M059J (cell line): ENCODE measurements at regions not wholly inside any gene's neighbourhood (a gene's known extent, or its start where the extent isn't known, plus 50 kb on each side); places are given as distances from the start of the nearest gene placed in this dataset.

ENCODE experiments used
- DNase-seq: peaks from one replicate; pipeline ENCODE4 v3.0.0-alpha.2; 2012; ENCODE audit warnings: low read depth

DNA sequence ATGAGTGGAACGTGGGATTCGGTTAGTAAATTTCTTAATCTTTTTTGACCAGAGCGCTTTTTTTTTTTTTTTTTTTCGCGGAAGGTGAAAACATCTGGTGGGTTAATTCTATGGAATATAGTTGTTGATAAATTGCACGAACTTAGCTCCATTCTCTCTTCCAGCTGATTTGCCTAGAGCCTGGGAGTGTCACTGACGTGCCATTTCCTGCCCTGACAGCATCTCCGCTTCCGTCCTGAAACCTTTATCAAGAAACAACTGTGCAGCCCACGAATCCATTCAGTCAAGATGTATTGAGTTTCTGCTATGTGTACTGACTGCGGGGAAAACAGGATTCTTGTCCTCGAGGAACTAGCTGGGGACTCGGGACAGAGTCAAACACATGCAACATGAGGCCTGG is 59.5 kb upstream of the TGM3 start:
- DNase-seq, result no peak

DNA sequence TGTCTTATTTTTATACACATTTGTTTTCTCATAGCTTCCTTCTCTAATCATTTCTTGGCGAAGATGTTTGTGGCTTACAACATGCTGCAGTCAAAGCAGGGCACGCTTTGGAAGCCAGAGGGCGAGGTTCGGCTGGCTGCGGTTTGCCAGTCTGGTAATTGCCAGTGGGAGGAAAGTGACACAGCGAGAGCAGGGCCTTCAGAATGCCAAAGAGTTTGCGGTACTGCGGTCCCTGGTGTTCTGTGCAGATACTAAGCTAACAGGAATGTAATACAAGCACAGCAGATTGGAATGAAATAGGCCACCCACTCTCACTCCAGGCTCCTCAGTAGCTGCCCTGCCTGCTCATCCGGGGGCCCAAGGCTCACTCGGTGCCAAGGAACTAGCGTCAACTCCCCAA is 58.7 kb upstream of the TGM3 start:
- peak; percentile 100 for DNase-seq

DNA sequence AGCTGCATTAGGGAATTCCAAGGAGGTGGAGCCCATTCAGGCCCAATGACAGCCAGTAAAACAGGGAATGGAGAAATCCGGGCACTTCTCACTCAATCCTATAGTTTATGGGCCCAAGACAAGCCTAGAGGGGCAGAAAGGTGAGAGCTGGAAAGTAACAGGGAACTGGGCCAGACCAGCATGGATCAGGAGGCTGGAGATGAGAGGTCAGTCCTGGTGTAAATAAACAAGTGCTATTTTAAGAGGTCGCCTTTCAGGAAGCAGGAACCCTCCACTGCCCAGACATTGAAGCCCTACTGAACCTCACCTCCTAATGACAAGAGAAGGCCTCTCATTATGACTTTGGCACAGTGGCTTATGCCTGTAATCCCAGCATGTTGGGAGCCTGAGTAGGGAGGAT is 57.2 kb upstream of the TGM3 start:
- peak; percentile 42 for DNase-seq

DNA sequence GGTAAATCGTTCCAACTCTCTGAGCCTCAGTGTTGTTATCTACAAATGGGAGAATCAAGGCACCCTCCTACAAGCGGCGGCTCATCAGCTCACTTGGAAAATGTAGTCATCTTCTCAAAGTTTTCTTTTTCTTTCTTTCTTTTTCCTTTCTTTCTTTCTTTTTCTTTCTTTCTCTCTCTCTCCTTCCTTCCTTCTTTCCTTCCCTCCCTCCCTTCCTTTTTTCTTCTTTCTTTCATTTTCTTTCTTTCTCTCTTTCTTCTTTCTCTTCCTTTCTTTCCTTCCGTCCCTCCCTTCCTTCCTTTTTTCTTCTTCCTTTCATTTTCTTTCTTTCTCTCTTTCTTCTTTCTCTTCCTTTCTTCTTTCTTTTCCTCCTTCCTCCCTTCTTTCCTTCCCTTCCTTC is 55.0 kb upstream of the TGM3 start:
- DNase-seq, result no peak

DNA sequence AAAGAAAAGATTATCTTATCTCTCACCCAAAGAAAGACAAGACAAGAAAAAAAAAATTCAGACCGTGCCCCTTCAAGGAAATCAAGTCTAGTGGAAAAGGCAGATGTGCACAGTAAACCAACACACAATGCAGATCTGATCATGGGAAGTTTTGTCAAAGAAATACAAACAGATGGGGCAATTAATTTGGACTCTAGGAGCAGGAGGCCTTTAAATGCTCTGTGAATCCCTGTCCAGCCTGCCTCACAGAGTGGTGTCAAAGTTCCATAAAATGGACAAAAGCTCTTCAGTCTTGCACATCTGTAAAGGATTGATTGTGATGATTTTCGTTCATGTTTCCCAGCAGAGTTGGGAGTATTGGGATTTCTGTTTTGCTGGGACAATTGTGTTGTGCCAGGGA is 53.1 kb upstream of the TGM3 start:
- DNase-seq, result no peak

DNA sequence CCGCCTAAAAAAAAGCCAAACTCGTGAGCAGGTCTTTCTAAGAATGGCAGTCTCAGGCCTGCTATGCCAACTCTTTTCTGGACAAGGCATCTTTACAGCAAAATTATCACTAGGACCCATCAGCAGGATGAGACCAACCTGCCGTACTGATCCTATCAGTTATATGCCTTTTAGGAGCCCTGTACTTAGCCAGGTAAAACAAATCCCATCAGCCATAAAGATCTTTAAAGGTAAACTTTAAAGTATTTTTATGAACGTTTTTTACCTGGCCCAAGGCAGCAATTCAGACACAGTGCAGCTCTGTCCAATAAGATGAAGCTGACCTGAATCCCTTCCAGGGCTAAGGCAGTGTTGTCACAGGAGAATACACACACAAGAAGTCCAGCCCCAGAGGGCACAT is 51.3 kb upstream of the TGM3 start:
- DNase-seq, result no peak

DNA sequence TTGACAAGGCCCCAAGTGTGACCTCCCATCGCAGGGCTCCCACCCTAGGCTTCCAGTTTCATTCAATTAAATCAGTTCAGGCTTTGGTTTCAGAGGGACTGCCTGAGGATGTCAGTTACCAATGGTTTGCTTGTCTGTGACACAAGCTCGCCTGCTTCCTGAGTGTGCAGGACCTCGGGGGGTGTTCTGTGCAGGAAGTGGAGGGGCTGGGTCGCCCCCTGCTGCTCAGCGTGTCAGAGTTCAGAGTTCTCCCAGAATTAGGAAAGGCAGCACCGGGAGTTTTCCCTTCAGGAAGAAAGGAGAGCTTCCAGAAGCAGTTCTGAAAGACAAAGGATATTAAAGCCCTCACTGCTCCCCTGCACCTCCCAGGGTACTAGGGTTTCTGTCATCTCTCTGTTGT is 50.8 kb upstream of the TGM3 start:
- DNase-seq, result no peak

DNA sequence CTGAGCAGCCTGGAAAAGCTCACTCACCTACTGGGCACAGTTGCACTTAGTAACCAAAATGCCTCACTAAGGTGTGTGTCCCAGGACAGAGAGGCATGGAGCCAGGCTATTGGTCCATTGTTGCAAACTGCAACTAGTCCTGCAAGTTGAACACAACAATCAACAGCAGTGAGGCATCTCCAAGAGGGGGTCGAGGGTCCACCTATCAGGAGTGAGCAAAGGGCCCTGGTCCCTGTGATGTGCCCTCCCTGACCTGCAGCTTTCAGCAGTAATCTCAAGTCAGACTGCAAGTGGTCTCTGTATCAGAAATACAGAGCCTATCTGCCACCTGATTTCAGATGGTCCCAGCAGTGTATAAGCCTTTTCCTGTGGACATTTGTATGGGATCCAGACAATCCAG is 50.2 kb upstream of the TGM3 start:
- no peak for DNase-seq
